Liver (tissue), 8 donors: ENCODE measurements at regions not wholly inside any gene's neighbourhood (a gene's known extent, or its start where the extent isn't known, plus 50 kb on each side); places are given as distances from the start of the nearest gene placed in this dataset.

Source experiments
- DNase-seq: peaks from one replicate; pipeline ENCODE4 v3.0.0-alpha.2; 2017; ENCODE audit warnings: low spot score
- H3K27ac ChIP-seq, 2 donors: one replicate each; pipeline ENCODE4 v1.7.0; 2013; ENCODE audit warnings: inconsistent platforms in 2 of 2, low read length in 2 of 2, control low read depth in 1 of 2, low read depth in 1 of 2, mild to moderate bottlenecking in 1 of 2
- H3K27me3 ChIP-seq, 4 donors: one replicate each; pipeline versions ENCODE4 v1.6.1 to v1.7.0; 2013; ENCODE audit warnings: low read length in 3 of 4, inconsistent platforms in 1 of 4, mild to moderate bottlenecking in 1 of 4, moderate library complexity in 1 of 4; ENCODE audit not compliant: control insufficient read depth in 4 of 4, insufficient read depth in 4 of 4
- H3K36me3 ChIP-seq, 4 donors: one replicate each; pipeline versions ENCODE4 v1.6.1 to v1.7.0; 2013; ENCODE audit warnings: low read length in 3 of 4, mild to moderate bottlenecking in 3 of 4, low read depth in 1 of 4, moderate library complexity in 1 of 4; ENCODE audit not compliant: control insufficient read depth in 4 of 4, insufficient read depth in 3 of 4
- H3K4me1 ChIP-seq, 4 donors: one replicate each; pipeline versions ENCODE4 v1.6.1 to v1.7.0; 2013; ENCODE audit warnings: low read length in 3 of 4, mild to moderate bottlenecking in 3 of 4, moderate library complexity in 1 of 4; ENCODE audit not compliant: control insufficient read depth in 4 of 4, insufficient read depth in 4 of 4
- H3K4me3 ChIP-seq, 3 donors: one replicate each; pipeline versions ENCODE4 v1.6.1 to v1.7.0; 2013; ENCODE audit warnings: low read length in 3 of 3, control low read depth in 1 of 3, low read depth in 1 of 3, mild to moderate bottlenecking in 1 of 3
- H3K9ac ChIP-seq, 2 donors: one replicate each; pipeline ENCODE4 v1.7.0; 2013; ENCODE audit warnings: low read length in 2 of 2, mild to moderate bottlenecking in 2 of 2, moderate library complexity in 2 of 2, control low read depth in 1 of 2, low read depth in 1 of 2
- H3K9me3 ChIP-seq, 4 donors: one replicate each; pipeline versions ENCODE4 v1.6.1 to v1.7.0; 2013; ENCODE audit warnings: low read length in 3 of 4; ENCODE audit not compliant: control insufficient read depth in 4 of 4
- ATF3 ChIP-seq: IDR thresholded peaks from 2 replicates; pipeline ENCODE4 v1.6.1; 2016; ENCODE audit warnings: antibody characterized with exemption
- CTCF ChIP-seq: fragments of 150-350 bp; IDR thresholded peaks from 2 replicates; pipeline ENCODE4 v1.5.1; 2017; ENCODE audit warnings: improper control_type of control experiment, low read depth, low read length; ENCODE audit not compliant: missing input control
- EGR1 ChIP-seq, 2 donors: IDR thresholded peaks; 2 replicates each; pipeline ENCODE4 v1.6.1; 2016 to 2018; ENCODE audit warnings: antibody characterized with exemption in 2 of 2, low read depth in 2 of 2
- FOXA1 ChIP-seq: IDR thresholded peaks from 2 replicates; pipeline ENCODE4 v1.6.1; 2016; ENCODE audit warnings: antibody characterized with exemption
- JUND ChIP-seq, 2 donors: IDR thresholded peaks; 2 replicates each; pipeline ENCODE4 v1.6.1; 2016; ENCODE audit warnings: antibody characterized with exemption in 2 of 2
- NR2F2 ChIP-seq: IDR thresholded peaks from 2 replicates; pipeline ENCODE4 v1.6.1; 2016; ENCODE audit warnings: antibody characterized with exemption
- RAD21 ChIP-seq, 2 donors: IDR thresholded peaks; 2 replicates each; pipeline ENCODE4 v1.6.1; 2016; ENCODE audit warnings: antibody characterized with exemption in 2 of 2, mild to moderate bottlenecking in 2 of 2
- REST ChIP-seq: IDR thresholded peaks from 2 replicates; pipeline ENCODE4 v1.6.1; 2016; ENCODE audit warnings: antibody characterized with exemption, mild to moderate bottlenecking
- RXRA ChIP-seq, 2 donors: IDR thresholded peaks; 2 replicates each; pipeline ENCODE4 v1.6.1; 2017 to 2018; ENCODE audit warnings: antibody characterized with exemption in 2 of 2, mild to moderate bottlenecking in 1 of 2
- SP1 ChIP-seq: IDR thresholded peaks from 2 replicates; pipeline ENCODE4 v1.6.1; 2018; ENCODE audit warnings: antibody characterized with exemption, mild to moderate bottlenecking
- TAF1 ChIP-seq: conservative IDR thresholded peaks from 2 replicates; pipeline ENCODE4 v1.6.1; 2016; ENCODE audit warnings: antibody characterized with exemption, mild to moderate bottlenecking
- YY1 ChIP-seq: IDR thresholded peaks from 2 replicates; pipeline ENCODE4 v1.6.1; 2016; ENCODE audit warnings: antibody characterized with exemption, mild to moderate bottlenecking
- ZBTB33 ChIP-seq: IDR thresholded peaks from 2 replicates; pipeline ENCODE4 v1.6.1; 2016; ENCODE audit warnings: antibody characterized with exemption
- WGBS: extraction: QIAGEN DNeasy Blood & Tissue Kit; methylation state at CpG from one replicate; pipeline ENCODE4 v1.1.7; 2013; 5-methylcytosine and 5-hydroxymethylcytosine counted together
- donor health status: healthy.
- donor health status: healthy.
- donor health status: healthy.
- donor health status: healthy.
- donor health status: healthy.

- H3K27me3 ChIP-seq, result peaks cover 0 to 3% (median 0%) of the 10 kb centered on the region in 4 donors
- H3K36me3 ChIP-seq, result no peaks in the 10 kb centered on the region
- H3K27ac ChIP-seq, result no peak overlapping the region
- H3K4me3 ChIP-seq, result no peak overlapping the region
- H3K9ac ChIP-seq, result no peak overlapping the region
- no peaks in the 10 kb centered on the region for H3K9me3 ChIP-seq
- no peak for TF ChIP-seq ATF3
- no peak for TF ChIP-seq NR2F2
- TF ChIP-seq CTCF, result no peak
- no peak for TF ChIP-seq YY1
- no peak for TF ChIP-seq RXRA (IDR thresholded peaks at IDR 0.05)
- 85% methylated on average over 6 of the region's 6 CpGs for WGBS
- H3K4me1 ChIP-seq, result no peaks in the 10 kb centered on the region
- no peak for DNase-seq
Observed at GRCh38 chr13:22287343-22287920, 616.6 kb downstream of the FGF9 start.

- no peak overlapping the region for H3K9ac ChIP-seq
- 89% methylated on average over 4 of the region's 4 CpGs for WGBS
- H3K27me3 ChIP-seq, result peaks cover 0 to 3% (median 0%) of the 10 kb centered on the region in 4 donors
- no peak overlapping the region for H3K27ac ChIP-seq
- H3K9me3 ChIP-seq, result no peaks in the 10 kb centered on the region
- TF ChIP-seq RAD21 (IDR thresholded peaks at IDR 0.05) (no peak), REST (no peak), NR2F2 (no peak)
- H3K4me3 ChIP-seq, result no peak overlapping the region
- no peak for DNase-seq
- no peaks in the 10 kb centered on the region for H3K36me3 ChIP-seq
- no peaks in the 10 kb centered on the region for H3K4me1 ChIP-seq
Observed at GRCh38 chr13:22288496-22288895, 617.6 kb downstream of the FGF9 start.

GRCh38 chr13:22289711-22290110 lies 618.8 kb downstream of the FGF9 start:
- Histone ChIP-seq H3K4me3 (no peak overlapping the region), H3K36me3 (no peaks in the 10 kb centered on the region), H3K9ac (no peak overlapping the region), H3K27ac (no peak overlapping the region), H3K27me3 (peaks cover 0 to 3% (median 0%) of the 10 kb centered on the region in 4 donors), H3K4me1 (no peaks in the 10 kb centered on the region), H3K9me3 (no peaks in the 10 kb centered on the region)
- DNase-seq, result no peak
- 65% methylated on average over 2 of the region's 2 CpGs for WGBS
- TF ChIP-seq NR2F2, result no peak
- TF ChIP-seq CTCF, result no peak
- no peak for TF ChIP-seq REST
- no peak for TF ChIP-seq FOXA1
- TF ChIP-seq TAF1, result no peak
- TF ChIP-seq EGR1 (IDR thresholded peaks at IDR 0.05; ENCODE audit: low read depth in 2 of 2), result no peak
- no peak for TF ChIP-seq ZBTB33
- TF ChIP-seq SP1, result no peak
- TF ChIP-seq JUND (IDR thresholded peaks at IDR 0.05), result no peak
- TF ChIP-seq RAD21 (IDR thresholded peaks at IDR 0.05), result no peak
